ENCODE measurements at regions not wholly inside any gene's neighbourhood (a gene's known extent, or its start where the extent isn't known, plus 50 kb on each side); places are given as distances from the start of the nearest gene placed in this dataset.

GRCh38 chr15:77818484-77819047 lies 185.9 kb upstream of the LINGO1 start:
- Histone ChIP-seq H3K9me3 (no peaks in the 10 kb centered on the region), H3K4me3 (ENCODE audit: low read depth, low read length) (no peak overlapping the region), H3K4me1 (peaks cover 12% of the 10 kb centered on the region), H3K27me3 (peaks cover 35% of the 10 kb centered on the region), H3K36me3 (no peaks in the 10 kb centered on the region)
- DNase-seq, result no peak
- no peak for TF ChIP-seq CTCF (IDR thresholded peaks at IDR 0.05; ENCODE audit: low read depth, low read length)

- no peak for DNase-seq
- no peak overlapping the region for H3K4me3 ChIP-seq (ENCODE audit: low read depth, low read length)
- no peaks in the 10 kb centered on the region for H3K9me3 ChIP-seq
- H3K4me1 ChIP-seq, result peaks cover 9% of the 10 kb centered on the region
- no peaks in the 10 kb centered on the region for H3K36me3 ChIP-seq
- TF ChIP-seq CTCF (IDR thresholded peaks at IDR 0.05; ENCODE audit: low read depth, low read length), result no peak
- H3K27me3 ChIP-seq, result peaks cover 35% of the 10 kb centered on the region
These were observed 184.7 kb upstream of the LINGO1 start for GRCh38 chr15:77817434-77817833.

GRCh38 chr15:77816983-77817382 lies 184.3 kb upstream of the LINGO1 start:
- DNase-seq, result no peak
- H3K27me3 ChIP-seq, result peaks cover 35% of the 10 kb centered on the region
- no peak overlapping the region for H3K4me3 ChIP-seq (ENCODE audit: low read depth, low read length)
- no peaks in the 10 kb centered on the region for H3K36me3 ChIP-seq
- TF ChIP-seq CTCF (IDR thresholded peaks at IDR 0.05; ENCODE audit: low read depth, low read length), result no peak
- peaks cover 4% of the 10 kb centered on the region for H3K4me1 ChIP-seq
- H3K9me3 ChIP-seq, result no peaks in the 10 kb centered on the region

GRCh38 chr15:77815015-77815414 lies 182.3 kb upstream of the LINGO1 start:
- H3K27me3 ChIP-seq, result peaks cover 22% of the 10 kb centered on the region
- TF ChIP-seq CTCF (IDR thresholded peaks at IDR 0.05; ENCODE audit: low read depth, low read length), result no peak
- no peaks in the 10 kb centered on the region for H3K36me3 ChIP-seq
- no peaks in the 10 kb centered on the region for H3K9me3 ChIP-seq
- no peak overlapping the region for H3K4me3 ChIP-seq (ENCODE audit: low read depth, low read length)
- peaks cover 7% of the 10 kb centered on the region for H3K4me1 ChIP-seq
- DNase-seq, result no peak

- peaks cover 13% of the 10 kb centered on the region for H3K4me1 ChIP-seq
- no peaks in the 10 kb centered on the region; the same call in 1 of the 2 replicates for H3K27me3 ChIP-seq
- H3K4me3 ChIP-seq (ENCODE audit: low read depth, low read length), result no peak overlapping the region
- no peak for TF ChIP-seq CTCF (IDR thresholded peaks at IDR 0.05; ENCODE audit: low read depth, low read length)
- no peaks in the 10 kb centered on the region for H3K36me3 ChIP-seq
- DNase-seq, result no peak
- H3K9me3 ChIP-seq, result no peaks in the 10 kb centered on the region
These were observed 180.0 kb upstream of the LINGO1 start for GRCh38 chr15:77812664-77813063.

GRCh38 chr15:77811270-77811669 lies 178.6 kb upstream of the LINGO1 start:
- no peak for DNase-seq
- no peak overlapping the region for H3K4me3 ChIP-seq (ENCODE audit: low read depth, low read length)
- peaks cover 13% of the 10 kb centered on the region for H3K4me1 ChIP-seq
- H3K9me3 ChIP-seq, result no peaks in the 10 kb centered on the region
- no peaks in the 10 kb centered on the region for H3K36me3 ChIP-seq
- no peak for TF ChIP-seq CTCF (IDR thresholded peaks at IDR 0.05; ENCODE audit: low read depth, low read length)
- H3K27me3 ChIP-seq, result no peaks in the 10 kb centered on the region

Measured in BE2C (cell line).